HG03575 (cell line): ENCODE measurements at regions not wholly inside any gene's neighbourhood (a gene's known extent, or its start where the extent isn't known, plus 50 kb on each side); places are given as distances from the start of the nearest gene placed in this dataset.

Experiments
- ATAC-seq: cut with Tn5 transposase; IDR thresholded peaks from one replicate; pipeline ENCODE4 v1.9.1; 2021; ENCODE audit not compliant: unreplicated experiment, insufficient number of reproducible peaks, low FRiP score; ENCODE audit errors: extremely low read depth

GRCh38 chr2:122368576-122369243, 613.3 kb downstream of the TSN start:
- no peak for ATAC-seq

- no peak for ATAC-seq
Measured at GRCh38 chr2:122378521-122378920, 623.1 kb downstream of the TSN start.

DNA sequence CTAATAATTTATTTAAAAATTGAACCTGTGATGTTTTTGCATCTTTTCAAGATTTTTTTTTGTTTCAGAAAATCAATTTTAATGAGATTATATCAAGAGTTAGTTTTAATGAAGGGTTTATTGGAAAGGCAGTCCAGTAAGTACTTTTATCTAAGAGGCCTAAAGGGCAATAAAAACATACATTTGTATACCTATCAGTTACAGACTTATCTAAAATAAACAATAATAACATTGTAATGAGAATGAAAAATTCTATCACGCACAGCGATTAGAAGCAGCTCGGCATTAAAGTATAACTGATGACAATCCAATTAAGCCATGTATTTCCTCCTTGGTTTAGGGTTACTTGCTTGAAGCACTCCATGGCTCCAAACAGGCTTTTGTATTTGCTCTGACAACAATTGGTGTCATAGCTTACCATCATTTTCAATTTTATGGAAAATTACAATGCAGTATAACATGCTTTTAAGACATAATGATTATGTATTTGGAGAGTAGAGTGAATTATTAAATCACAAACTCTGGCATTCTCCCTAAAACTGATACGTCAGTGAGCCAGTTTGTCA, 629.4 kb downstream of the TSN start:
- ATAC-seq: no peak

- ATAC-seq: no peak
Measured at GRCh38 chr2:122388208-122388607, 632.8 kb downstream of the TSN start.

DNA sequence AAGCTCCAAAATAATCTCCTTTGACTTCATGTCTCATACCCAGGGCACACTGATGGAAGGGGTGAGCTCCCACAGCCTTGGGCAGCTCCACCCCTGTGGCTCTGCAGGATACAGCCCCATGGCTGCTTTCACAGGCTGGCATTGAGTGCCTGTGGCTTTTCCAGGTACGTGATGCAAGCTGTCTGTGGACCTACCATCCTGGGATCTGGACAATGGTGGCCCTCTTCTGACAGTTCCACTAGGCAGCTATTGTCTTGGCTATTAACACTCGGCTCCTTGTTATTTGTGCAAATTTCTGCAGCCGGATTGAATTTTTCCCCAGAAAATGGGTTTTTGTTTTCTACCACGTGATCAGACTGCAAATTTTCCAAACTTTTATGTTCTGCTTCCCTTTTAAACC, 634.2 kb downstream of the TSN start:
- no peak for ATAC-seq

- ATAC-seq: no peak
Measured at GRCh38 chr2:122390406-122390805, 635.0 kb downstream of the TSN start.

- no peak for ATAC-seq
Measured at GRCh38 chr2:122391726-122392125, 636.3 kb downstream of the TSN start.

DNA sequence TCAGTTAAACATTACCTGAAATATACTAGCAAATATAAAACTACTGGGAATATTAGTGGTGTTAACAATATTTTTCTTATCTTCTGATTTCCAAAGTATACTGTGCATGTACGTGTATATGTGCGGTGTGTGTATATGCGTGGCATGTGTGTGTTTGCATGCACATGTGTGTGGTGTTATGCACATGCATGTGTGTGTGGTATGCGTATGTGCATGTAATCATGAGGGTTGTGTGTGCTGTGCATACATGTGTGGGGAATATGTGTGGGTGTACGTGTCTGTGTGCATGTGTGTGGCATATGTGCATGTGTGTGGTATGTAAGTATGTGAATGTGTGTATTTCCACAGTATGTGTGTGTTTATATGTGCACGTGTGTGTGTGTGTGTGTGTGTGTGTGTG, 640.2 kb downstream of the TSN start:
- no peak for ATAC-seq

- ATAC-seq: no peak
Measured at GRCh38 chr2:122411231-122411630, 655.8 kb downstream of the TSN start.

GRCh38 chr2:122412360-122412759, 656.9 kb downstream of the TSN start:
- no peak for ATAC-seq

DNA sequence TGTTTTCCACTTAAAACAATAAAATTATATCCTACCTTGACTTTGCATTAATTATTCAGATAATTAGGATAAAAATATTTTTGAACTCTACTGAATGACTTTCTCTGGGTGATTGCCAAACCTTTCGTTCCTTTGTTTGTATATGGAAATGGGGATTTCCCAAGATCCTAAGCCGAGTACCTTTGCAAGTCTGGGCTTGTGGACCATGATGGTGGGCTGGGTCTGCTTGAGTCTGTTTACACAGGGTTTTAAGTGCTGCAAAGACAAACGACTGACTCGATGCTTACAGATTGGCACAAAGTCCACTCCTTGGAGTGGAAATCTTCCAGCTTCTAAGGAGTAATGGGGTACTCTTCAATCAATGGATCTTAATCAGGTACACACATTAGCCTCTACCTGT, 659.5 kb downstream of the TSN start:
- no peak for ATAC-seq

- ATAC-seq: no peak
Measured at GRCh38 chr2:122417114-122417513, 661.7 kb downstream of the TSN start.

- ATAC-seq: no peak
Measured at GRCh38 chr2:122421775-122422174, 666.3 kb downstream of the TSN start.

DNA sequence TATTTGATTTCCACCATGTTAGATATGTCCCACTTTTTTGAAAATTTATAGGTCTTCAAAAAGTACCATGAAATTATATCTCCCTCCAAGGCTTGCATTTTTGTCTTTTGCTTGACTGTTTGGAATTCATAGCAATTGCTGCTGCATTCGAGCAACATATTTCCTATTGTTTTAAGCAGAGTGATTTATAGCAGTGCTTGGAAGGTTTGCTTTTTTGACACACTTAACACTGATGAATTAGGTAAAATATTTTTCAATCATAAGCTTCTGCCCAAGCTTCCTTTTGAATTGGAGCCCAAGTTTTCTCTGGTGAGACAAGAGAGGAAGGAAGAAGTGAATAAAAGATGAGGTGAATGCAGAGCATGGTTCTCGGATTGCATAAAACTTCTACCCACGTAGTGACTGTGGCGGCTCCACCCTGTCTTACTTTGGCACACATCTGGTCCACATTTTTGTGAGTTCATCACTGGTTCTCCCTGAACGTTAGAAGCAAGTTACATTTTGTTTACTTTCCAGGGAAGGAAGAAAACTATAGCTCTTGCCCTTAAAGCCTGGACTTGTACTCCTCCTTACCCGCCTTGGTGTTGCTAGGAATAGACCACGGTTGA, 667.0 kb downstream of the TSN start:
- ATAC-seq: no peak

DNA sequence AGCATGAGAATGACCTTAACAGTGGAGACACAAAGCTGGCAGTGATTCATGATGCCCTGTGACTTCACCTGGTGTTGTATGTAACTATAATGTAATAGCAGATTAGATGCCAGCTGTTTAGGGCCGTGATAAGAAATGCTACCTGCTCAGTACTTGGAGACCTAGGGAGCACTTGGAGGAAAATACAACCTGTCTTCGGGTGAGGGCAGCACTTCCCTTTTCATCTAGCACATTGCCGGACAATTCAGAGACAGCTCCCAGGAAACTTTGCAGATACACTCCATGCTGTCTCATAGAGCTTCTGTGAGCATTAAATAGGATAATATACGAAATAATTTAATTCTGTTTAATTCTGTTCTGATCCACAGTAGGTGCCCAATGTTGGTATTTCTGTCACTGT, 668.5 kb downstream of the TSN start:
- ATAC-seq: no peak

- ATAC-seq: no peak
Measured at GRCh38 chr2:122433123-122433754, 677.8 kb downstream of the TSN start.

GRCh38 chr2:122445003-122445402, 689.6 kb downstream of the TSN start:
- ATAC-seq: no peak

DNA sequence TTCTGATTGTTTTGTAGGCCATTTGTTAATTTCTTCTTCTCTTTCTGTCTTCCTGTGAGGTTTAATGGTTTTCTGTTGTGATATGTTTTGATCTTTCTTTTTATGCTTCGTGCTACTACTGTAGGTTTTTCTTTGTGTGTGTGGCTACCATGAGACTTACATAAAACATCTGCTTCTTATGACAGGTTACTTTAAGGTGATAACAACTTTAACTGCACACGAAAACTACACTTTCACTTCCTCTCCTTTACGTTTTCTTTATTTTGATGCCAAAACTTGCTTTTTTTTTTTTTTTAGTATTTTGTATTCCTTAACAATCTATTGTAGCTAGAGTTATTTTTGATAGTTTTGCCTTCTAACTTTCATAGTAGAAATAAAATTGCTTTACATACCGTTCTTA, 691.3 kb downstream of the TSN start:
- no peak for ATAC-seq

DNA sequence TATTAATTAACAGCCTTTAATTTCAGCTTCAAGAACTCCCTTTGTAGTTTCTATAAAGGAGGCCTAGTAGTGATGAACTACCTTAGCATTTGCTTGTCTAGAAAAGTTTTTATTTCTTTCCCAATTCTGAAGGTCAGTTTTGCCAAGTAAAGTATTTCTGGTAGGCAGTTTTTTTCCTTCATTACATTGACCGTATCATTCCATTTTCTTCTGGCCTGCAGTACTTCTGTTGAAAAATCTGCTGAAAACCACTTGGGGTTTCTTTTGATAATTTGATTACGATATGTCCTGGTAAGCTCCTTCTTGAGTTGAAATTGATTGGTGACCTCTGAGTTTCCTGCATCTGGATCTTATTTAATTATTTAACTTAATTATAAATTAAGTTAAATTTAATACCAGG, 691.8 kb downstream of the TSN start:
- no peak for ATAC-seq

DNA sequence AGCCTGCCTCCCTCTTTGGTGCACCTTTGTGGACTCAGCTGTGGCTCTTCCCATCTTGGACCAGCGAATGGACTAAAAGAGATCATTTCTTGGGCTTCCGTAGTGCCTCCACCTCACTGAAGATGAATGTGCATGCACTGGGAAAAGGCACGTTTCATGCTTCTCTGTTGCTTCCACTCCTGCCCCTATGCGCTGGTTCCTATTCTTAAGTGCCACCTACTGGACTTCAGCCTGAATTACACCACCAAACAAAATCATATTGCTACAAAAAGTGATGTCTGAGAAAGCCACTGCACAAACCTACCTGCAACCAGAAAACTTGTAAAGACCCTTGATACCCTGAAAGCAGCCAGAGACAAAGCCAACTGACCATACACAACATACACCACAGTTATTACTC, 695.6 kb downstream of the TSN start:
- no peak for ATAC-seq
